GM12891 (cell line): ENCODE measurements at regions not wholly inside any gene's neighbourhood (a gene's known extent, or its start where the extent isn't known, plus 50 kb on each side); places are given as distances from the start of the nearest gene placed in this dataset.

Experiments
- POLR2A ChIP-seq: IDR thresholded peaks from 2 replicates; pipeline ENCODE4 v1.6.1; 2011; ENCODE audit warnings: low read depth, low read length, control low read depth
- POLR2AphosphoS5 ChIP-seq: IDR thresholded peaks from 2 replicates; pipeline ENCODE4 v1.6.1; 2011; ENCODE audit warnings: low read depth, low read length, control low read depth
- POU2F2 ChIP-seq: IDR thresholded peaks from 2 replicates; pipeline ENCODE4 v1.6.1; 2011; ENCODE audit warnings: low read depth, mild to moderate bottlenecking, control low read depth, low read length, moderate library complexity
- TAF1 ChIP-seq: IDR thresholded peaks from 2 replicates; pipeline ENCODE4 v1.6.1; 2011; ENCODE audit warnings: low read depth, low read length, control low read depth

- TF ChIP-seq POLR2A (no peak), POLR2AphosphoS5 (no peak), TAF1 (no peak), POU2F2 (no peak)
These were observed 1583.7 kb upstream of the CELF4 start for GRCh38 chr18:39149211-39149806.
